Activated CD4-positive, alpha-beta T cell treated with anti-CD3 and anti-CD28 coated beads, Interleukin-2, amount 50 U/mL, for 24 hours (primary cell): ENCODE measurements at regions not wholly inside any gene's neighbourhood (a gene's known extent, or its start where the extent isn't known, plus 50 kb on each side); places are given as distances from the start of the nearest gene placed in this dataset.

Experiments
- DNase-seq, 2 donors: peaks; one replicate each; pipeline ENCODE4 v3.0.0-alpha.2; 2020; ENCODE audit warnings: low read depth in 1 of 2, low spot score in 1 of 2

GRCh38 chr1:76763738-76764137, 103.5 kb upstream of the ST6GALNAC5 start:
- no peak for DNase-seq

DNA sequence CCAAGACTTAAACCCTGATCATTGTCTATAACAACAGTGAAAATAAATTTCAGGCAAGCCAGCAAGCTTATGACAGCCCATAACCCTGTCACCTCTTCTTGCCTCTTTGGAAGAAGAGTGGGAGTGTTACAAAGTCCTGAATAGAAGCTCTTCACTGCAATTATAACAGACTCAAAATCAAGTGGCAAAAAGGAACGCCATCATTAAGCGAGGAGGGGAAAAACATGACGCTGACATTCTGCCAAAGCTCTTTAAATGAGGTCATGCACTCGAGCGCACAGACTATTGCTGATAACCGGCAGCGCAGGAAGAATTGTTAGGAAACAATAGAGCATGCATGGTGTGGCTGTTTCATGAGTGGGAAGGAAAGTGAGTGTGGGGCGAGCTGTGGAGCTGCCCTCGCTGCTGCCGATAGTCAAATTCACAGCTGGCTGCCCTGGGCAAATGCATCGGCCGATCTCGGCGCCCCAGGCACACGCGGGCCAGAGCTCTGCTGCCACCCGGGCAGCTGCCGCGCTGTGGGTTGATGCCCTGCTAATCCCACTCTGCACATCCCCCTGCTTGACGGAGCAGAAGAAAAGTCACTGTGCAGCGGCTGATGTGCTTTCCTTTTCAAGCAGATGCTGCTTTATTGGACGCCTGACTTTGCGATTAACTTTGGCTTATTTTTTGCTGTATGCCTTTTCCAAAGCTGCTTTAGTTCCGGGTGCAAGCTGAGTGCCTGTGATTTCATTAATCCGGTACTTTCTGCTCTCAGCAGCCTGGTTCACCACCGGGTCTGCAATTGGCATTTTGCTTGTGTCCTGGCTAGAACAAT, 102.4 kb upstream of the ST6GALNAC5 start:
- no peak for DNase-seq

DNA sequence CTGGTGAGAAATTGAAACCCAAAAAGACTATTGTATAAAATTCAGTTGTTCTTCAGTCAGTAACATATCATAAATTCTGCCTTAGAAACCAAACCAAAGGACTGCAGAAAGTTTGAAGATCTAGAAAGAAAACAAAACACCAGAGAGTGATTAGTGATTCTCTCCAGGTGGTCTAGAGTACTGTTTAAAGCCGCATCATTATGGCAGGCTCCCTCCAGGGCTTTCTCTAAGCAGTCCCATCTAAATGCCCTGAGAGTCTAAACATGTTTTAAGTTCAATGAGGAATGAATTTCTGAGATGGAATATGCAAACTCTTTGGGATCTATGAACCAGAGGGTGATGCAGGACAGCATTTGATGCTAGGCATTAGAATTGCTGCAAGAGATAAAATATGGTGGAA, 100.9 kb upstream of the ST6GALNAC5 start:
- no peak for DNase-seq

DNA sequence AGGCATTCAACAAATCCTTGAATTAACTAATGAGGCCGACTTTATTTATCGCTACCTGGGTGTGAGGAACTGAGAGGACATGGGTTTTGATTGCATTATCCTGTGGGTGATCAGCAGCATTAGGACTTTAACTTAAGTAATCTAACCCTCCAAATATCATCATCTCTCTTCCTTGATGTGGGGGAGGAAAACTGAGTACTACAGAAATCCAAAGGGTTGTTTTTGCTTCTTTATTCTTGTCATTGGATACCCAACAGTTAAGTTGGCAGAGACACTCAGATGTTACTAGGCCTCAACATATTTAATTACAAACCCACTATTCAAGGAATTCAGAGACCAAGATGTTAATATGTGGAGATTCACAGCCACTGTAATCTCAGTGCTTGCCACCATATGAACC, 97.4 kb upstream of the ST6GALNAC5 start:
- DNase-seq, result no peak

- no peak for DNase-seq
These were observed 96.3 kb upstream of the ST6GALNAC5 start for GRCh38 chr1:76770979-76771378.

DNA sequence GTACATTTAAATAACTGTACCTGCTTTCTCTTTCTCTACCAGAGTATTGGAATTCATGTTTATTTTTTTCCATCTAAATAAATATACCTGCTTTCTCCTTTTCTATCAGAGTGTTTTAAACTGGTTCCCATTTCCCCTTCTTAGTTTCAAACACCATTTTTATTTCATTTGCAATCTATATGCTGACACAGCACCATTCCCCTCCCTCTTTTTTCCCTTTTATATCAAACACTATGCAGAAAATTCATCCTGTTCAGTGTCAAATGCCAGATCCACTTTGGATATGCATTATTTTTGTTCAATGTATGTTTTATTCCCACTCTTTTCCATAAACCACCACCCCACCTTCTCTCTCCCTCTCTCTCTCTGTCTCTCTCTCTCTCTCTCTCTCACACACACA, 85.8 kb upstream of the ST6GALNAC5 start:
- no peak for DNase-seq

- no peak for DNase-seq
These were observed 84.5 kb upstream of the ST6GALNAC5 start for GRCh38 chr1:76782809-76783208.

DNA sequence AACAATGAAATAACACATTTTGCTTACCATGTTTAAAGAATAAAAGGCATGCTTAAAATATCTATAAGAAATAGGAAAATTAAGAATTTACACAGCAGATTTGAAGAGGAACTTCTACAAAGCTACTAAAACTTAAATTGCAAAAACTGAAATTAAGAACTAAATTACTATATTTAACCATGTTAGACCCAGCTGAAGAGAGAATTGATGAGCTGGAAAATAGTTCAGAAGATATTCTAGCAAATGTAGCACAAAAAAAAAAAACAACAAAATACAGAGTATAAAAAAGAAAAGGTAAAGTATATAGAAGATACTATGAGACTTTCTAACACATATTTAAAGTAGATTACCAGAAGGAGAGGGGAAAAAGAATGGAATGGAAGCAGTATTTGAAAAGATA, 82.8 kb upstream of the ST6GALNAC5 start:
- DNase-seq, result no peak

GRCh38 chr1:76786222-76786621, 81.1 kb upstream of the ST6GALNAC5 start:
- DNase-seq, result no peak

DNA sequence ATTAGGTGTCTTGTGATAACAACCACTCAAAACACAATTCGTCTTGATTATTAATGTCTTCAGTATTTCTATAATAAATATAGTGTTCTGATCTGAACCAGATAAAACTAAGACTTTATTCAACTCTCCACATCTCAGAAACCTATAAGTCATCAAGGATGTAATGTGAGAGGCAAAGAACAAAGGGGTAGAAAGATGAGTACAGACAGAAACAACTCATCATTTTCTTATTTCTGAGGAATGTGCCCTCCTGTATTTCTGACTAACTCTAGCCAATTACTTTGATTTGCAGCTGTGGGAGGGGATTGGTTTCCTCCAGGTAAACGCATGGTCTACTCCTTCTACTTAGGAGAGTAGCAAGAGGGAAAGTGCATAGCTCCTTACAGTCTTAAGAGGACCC, 73.7 kb upstream of the ST6GALNAC5 start:
- no peak for DNase-seq

- DNase-seq, result no peak
These were observed 67.6 kb upstream of the ST6GALNAC5 start for GRCh38 chr1:76799700-76800099.

DNA sequence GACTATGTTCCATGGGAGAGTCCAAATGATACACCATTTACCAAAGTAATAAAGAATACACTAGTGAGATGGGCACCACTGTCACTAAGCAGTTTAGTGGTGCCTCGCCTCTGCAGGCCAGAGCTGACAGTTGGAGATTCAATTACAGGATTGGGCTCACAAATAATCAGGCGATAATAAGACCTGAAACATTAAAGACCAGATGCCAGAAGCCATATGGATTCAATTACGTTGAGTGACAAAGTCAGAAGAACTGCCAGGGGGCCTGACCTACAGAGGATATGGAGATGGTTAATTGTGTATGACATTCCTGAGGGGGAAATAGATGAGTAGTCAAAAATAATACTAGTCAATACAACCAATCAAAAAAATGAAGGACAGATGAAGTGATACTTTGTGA, 65.2 kb upstream of the ST6GALNAC5 start:
- no peak for DNase-seq

DNA sequence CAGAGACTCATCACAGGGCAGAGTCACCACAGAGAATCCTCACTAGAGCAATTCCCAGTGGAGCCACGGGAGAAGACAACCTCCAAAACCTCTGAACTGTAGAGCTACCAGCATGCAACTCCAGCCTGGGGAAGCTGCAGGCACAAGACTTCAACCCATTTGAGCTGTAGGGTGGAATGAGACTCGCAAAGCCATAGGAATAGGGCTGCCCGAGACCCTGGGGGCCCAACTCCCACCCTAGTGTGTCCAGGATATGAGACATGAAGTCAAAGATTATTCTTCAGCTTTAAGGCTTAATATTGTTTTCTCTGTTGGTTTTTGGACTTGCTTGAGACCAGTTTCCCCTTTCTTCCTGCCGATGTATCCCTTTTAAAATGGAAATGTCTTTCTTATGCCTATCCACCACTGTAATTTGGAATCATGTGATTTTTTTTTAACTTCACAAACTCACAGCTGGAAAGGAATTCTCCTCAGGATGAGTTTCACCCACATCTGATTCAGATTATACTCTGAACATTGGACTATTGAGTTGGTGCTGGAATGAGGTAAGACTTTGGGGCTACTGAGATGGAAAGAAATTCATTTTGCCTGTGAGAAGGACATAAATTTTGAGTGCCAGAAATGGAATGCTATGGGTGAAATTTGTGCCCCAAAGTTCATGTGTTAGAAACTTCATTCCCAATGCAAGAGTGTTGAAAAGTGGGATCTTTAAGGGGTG, 59.6 kb upstream of the ST6GALNAC5 start:
- DNase-seq, result no peak
